ENCODE measurements at regions not wholly inside any gene's neighbourhood (a gene's known extent, or its start where the extent isn't known, plus 50 kb on each side); places are given as distances from the start of the nearest gene placed in this dataset.

- H3K18ac ChIP-seq (ENCODE audit: low read length): no peak overlapping the region
- no peak overlapping the region for H2BK12ac ChIP-seq (ENCODE audit: low read length)
- H3K4me1 ChIP-seq (ENCODE audit: control insufficient read depth in 1 of 2, insufficient read depth in 2 of 2, low read length in 2 of 2): no peaks in the 10 kb centered on the region
- H4K91ac ChIP-seq (ENCODE audit: low read depth, low read length): no peak overlapping the region
- H3K79me2 ChIP-seq (ENCODE audit: control insufficient read depth, insufficient read depth, low read length, poor library complexity): no peaks in the 10 kb centered on the region
- no peak overlapping the region for H3K14ac ChIP-seq (ENCODE audit: low read length)
- no peak overlapping the region for H2AFZ ChIP-seq (ENCODE audit: insufficient read depth, low read length, poor library complexity)
- H3K9ac ChIP-seq (ENCODE audit: low read length): no peak overlapping the region
- no peaks in the 10 kb centered on the region for H3K27me3 ChIP-seq (ENCODE audit: insufficient read depth, low read length)
- no peak overlapping the region for H4K8ac ChIP-seq (ENCODE audit: low read depth, low read length)
- no peak overlapping the region for H4K12ac ChIP-seq (ENCODE audit: low read depth, low read length)
- no peak overlapping the region for H3K4me2 ChIP-seq (ENCODE audit: low read length)
- H3K27ac ChIP-seq (ENCODE audit: low read depth, low read length): no peak overlapping the region
- DNase-seq: no peak
- H3K4me3 ChIP-seq (ENCODE audit: low read depth, low read length): no peak overlapping the region
- WGBS (ENCODE audit: extremely low coverage, insufficient coverage, insufficient read length): no CpG with 5 or more reads among the region's 3 CpGs
- no peak overlapping the region for H2BK5ac ChIP-seq (ENCODE audit: low read depth, low read length, poor library complexity)
- no peaks in the 10 kb centered on the region for H3K79me1 ChIP-seq (ENCODE audit: low read length)
- H3K36me3 ChIP-seq (ENCODE audit: control insufficient read depth in 1 of 2, insufficient read depth in 2 of 2, low read length in 2 of 2): no peaks in the 10 kb centered on the region
- H2AK5ac ChIP-seq (ENCODE audit: low read length): no peak overlapping the region
- H3K9me3 ChIP-seq (ENCODE audit: insufficient read depth, low read depth, low read length): no peaks in the 10 kb centered on the region
- H2BK120ac ChIP-seq (ENCODE audit: insufficient read depth, low read length, poor library complexity): no peak overlapping the region
- H3K23ac ChIP-seq (ENCODE audit: low read length): no peak overlapping the region
- no peak overlapping the region for H3K4ac ChIP-seq (ENCODE audit: low read depth, low read length)
These were observed 307.9 kb upstream of the CBLB start for GRCh38 chr3:106176734-106177133.

GRCh38 chr3:106182950-106183511, 314.2 kb upstream of the CBLB start:
- no peak overlapping the region for H3K9ac ChIP-seq (ENCODE audit: low read length)
- H3K4me2 ChIP-seq (ENCODE audit: low read length): no peak overlapping the region
- H3K4me3 ChIP-seq (ENCODE audit: low read depth, low read length): no peak overlapping the region
- H3K27me3 ChIP-seq (ENCODE audit: insufficient read depth, low read length): no peaks in the 10 kb centered on the region
- no peak overlapping the region for H3K27ac ChIP-seq (ENCODE audit: low read depth, low read length)
- H3K14ac ChIP-seq (ENCODE audit: low read length): no peak overlapping the region
- no peak overlapping the region for H2BK5ac ChIP-seq (ENCODE audit: low read depth, low read length, poor library complexity)
- no peak overlapping the region for H3K18ac ChIP-seq (ENCODE audit: low read length)
- no peak overlapping the region for H4K12ac ChIP-seq (ENCODE audit: low read depth, low read length)
- no peak for DNase-seq
- no peaks in the 10 kb centered on the region for H3K79me2 ChIP-seq (ENCODE audit: control insufficient read depth, insufficient read depth, low read length, poor library complexity)
- no peaks in the 10 kb centered on the region for H3K36me3 ChIP-seq (ENCODE audit: control insufficient read depth in 1 of 2, insufficient read depth in 2 of 2, low read length in 2 of 2)
- no peak overlapping the region for H3K23ac ChIP-seq (ENCODE audit: low read length)
- no peak overlapping the region for H4K91ac ChIP-seq (ENCODE audit: low read depth, low read length)
- H2AFZ ChIP-seq (ENCODE audit: insufficient read depth, low read length, poor library complexity): no peak overlapping the region
- no peak overlapping the region for H2AK5ac ChIP-seq (ENCODE audit: low read length)
- H2BK12ac ChIP-seq (ENCODE audit: low read length): no peak overlapping the region
- H3K4ac ChIP-seq (ENCODE audit: low read depth, low read length): no peak overlapping the region
- no peaks in the 10 kb centered on the region for H3K9me3 ChIP-seq (ENCODE audit: insufficient read depth, low read depth, low read length)
- H2BK120ac ChIP-seq (ENCODE audit: insufficient read depth, low read length, poor library complexity): no peak overlapping the region
- H4K8ac ChIP-seq (ENCODE audit: low read depth, low read length): no peak overlapping the region
- no peaks in the 10 kb centered on the region for H3K4me1 ChIP-seq (ENCODE audit: control insufficient read depth in 1 of 2, insufficient read depth in 2 of 2, low read length in 2 of 2)
- WGBS (ENCODE audit: extremely low coverage, insufficient coverage, insufficient read length): no CpG with 5 or more reads among the region's 5 CpGs
- H3K79me1 ChIP-seq (ENCODE audit: low read length): no peaks in the 10 kb centered on the region

GRCh38 chr3:106183762-106184391, 315.1 kb upstream of the CBLB start:
- Histone ChIP-seq H3K9me3 (ENCODE audit: insufficient read depth, low read depth, low read length) (no peaks in the 10 kb centered on the region), H3K23ac (ENCODE audit: low read length) (no peak overlapping the region), H2AK5ac (ENCODE audit: low read length) (no peak overlapping the region), H3K9ac (ENCODE audit: low read length) (no peak overlapping the region), H3K4me2 (ENCODE audit: low read length) (no peak overlapping the region), H3K14ac (ENCODE audit: low read length) (no peak overlapping the region), H2BK5ac (ENCODE audit: low read depth, low read length, poor library complexity) (no peak overlapping the region), H3K36me3 (ENCODE audit: control insufficient read depth in 1 of 2, insufficient read depth in 2 of 2, low read length in 2 of 2) (no peaks in the 10 kb centered on the region), H3K27ac (ENCODE audit: low read depth, low read length) (no peak overlapping the region), H2BK120ac (ENCODE audit: insufficient read depth, low read length, poor library complexity) (no peak overlapping the region), H3K4ac (ENCODE audit: low read depth, low read length) (no peak overlapping the region), H3K4me1 (ENCODE audit: control insufficient read depth in 1 of 2, insufficient read depth in 2 of 2, low read length in 2 of 2) (no peaks in the 10 kb centered on the region), H4K8ac (ENCODE audit: low read depth, low read length) (no peak overlapping the region), H3K4me3 (ENCODE audit: low read depth, low read length) (no peak overlapping the region), H3K79me1 (ENCODE audit: low read length) (no peaks in the 10 kb centered on the region), H2BK12ac (ENCODE audit: low read length) (no peak overlapping the region), H4K12ac (ENCODE audit: low read depth, low read length) (no peak overlapping the region), H2AFZ (ENCODE audit: insufficient read depth, low read length, poor library complexity) (no peak overlapping the region), H3K79me2 (ENCODE audit: control insufficient read depth, insufficient read depth, low read length, poor library complexity) (no peaks in the 10 kb centered on the region), H4K91ac (ENCODE audit: low read depth, low read length) (no peak overlapping the region), H3K18ac (ENCODE audit: low read length) (no peak overlapping the region), H3K27me3 (ENCODE audit: insufficient read depth, low read length) (no peaks in the 10 kb centered on the region)
- WGBS (ENCODE audit: extremely low coverage, insufficient coverage, insufficient read length): no CpG with 5 or more reads among the region's 1 CpG
- no peak for DNase-seq

GRCh38 chr3:106184540-106185457, 316.0 kb upstream of the CBLB start:
- Histone ChIP-seq H3K9ac (ENCODE audit: low read length) (no peak overlapping the region), H3K27ac (ENCODE audit: low read depth, low read length) (no peak overlapping the region), H3K4me3 (ENCODE audit: low read depth, low read length) (no peak overlapping the region), H3K36me3 (ENCODE audit: control insufficient read depth in 1 of 2, insufficient read depth in 2 of 2, low read length in 2 of 2) (no peaks in the 10 kb centered on the region), H3K79me1 (ENCODE audit: low read length) (no peaks in the 10 kb centered on the region), H3K4me2 (ENCODE audit: low read length) (no peak overlapping the region), H2BK120ac (ENCODE audit: insufficient read depth, low read length, poor library complexity) (no peak overlapping the region), H3K14ac (ENCODE audit: low read length) (no peak overlapping the region), H3K4ac (ENCODE audit: low read depth, low read length) (no peak overlapping the region), H3K18ac (ENCODE audit: low read length) (no peak overlapping the region), H3K79me2 (ENCODE audit: control insufficient read depth, insufficient read depth, low read length, poor library complexity) (no peaks in the 10 kb centered on the region), H2BK12ac (ENCODE audit: low read length) (no peak overlapping the region), H4K8ac (ENCODE audit: low read depth, low read length) (no peak overlapping the region), H3K27me3 (ENCODE audit: insufficient read depth, low read length) (no peaks in the 10 kb centered on the region), H2AFZ (ENCODE audit: insufficient read depth, low read length, poor library complexity) (no peak overlapping the region), H2AK5ac (ENCODE audit: low read length) (no peak overlapping the region), H2BK5ac (ENCODE audit: low read depth, low read length, poor library complexity) (no peak overlapping the region), H3K4me1 (ENCODE audit: control insufficient read depth in 1 of 2, insufficient read depth in 2 of 2, low read length in 2 of 2) (no peaks in the 10 kb centered on the region), H3K9me3 (ENCODE audit: insufficient read depth, low read depth, low read length) (no peaks in the 10 kb centered on the region), H4K91ac (ENCODE audit: low read depth, low read length) (no peak overlapping the region), H4K12ac (ENCODE audit: low read depth, low read length) (no peak overlapping the region), H3K23ac (ENCODE audit: low read length) (no peak overlapping the region)
- no peak for DNase-seq
- WGBS (ENCODE audit: extremely low coverage, insufficient coverage, insufficient read length): no CpG with 5 or more reads among the region's 4 CpGs

Data from trophoblast cell (in vitro differentiated cells and primary cell).